WERI-Rb-1 (cell line): ENCODE measurements at regions not wholly inside any gene's neighbourhood (a gene's known extent, or its start where the extent isn't known, plus 50 kb on each side); places are given as distances from the start of the nearest gene placed in this dataset.

Experiments
- DNase-seq: peaks from one replicate; pipeline ENCODE4 v3.0.0-alpha.2; 2020
- H3K27ac ChIP-seq: fragments of 250-450 bp; sonication (Bioruptor Pico); 2 replicates; pipeline ENCODE4 v1.5.1; 2020; ENCODE audit warnings: mild to moderate bottlenecking, moderate library complexity
- H3K27me3 ChIP-seq: fragments of 250-450 bp; sonication (Bioruptor Pico); 2 replicates; pipeline ENCODE4 v1.5.1; 2021; ENCODE audit warnings: mild to moderate bottlenecking, low read depth, moderate library complexity; ENCODE audit not compliant: insufficient read depth, severe bottlenecking
- H3K36me3 ChIP-seq: fragments of 250-450 bp; sonication (Bioruptor Pico); 2 replicates; pipeline ENCODE4 v1.5.1; 2020; ENCODE audit warnings: mild to moderate bottlenecking, moderate library complexity
- H3K4me3 ChIP-seq: 2 replicates; pipeline ENCODE4 v1.5.1; 2011; ENCODE audit warnings: low read depth, mild to moderate bottlenecking, control low read depth, low read length
- H3K9me3 ChIP-seq: fragments of 250-450 bp; sonication (Bioruptor Pico); 2 replicates; pipeline ENCODE4 v1.5.1; 2021; ENCODE audit warnings: mild to moderate bottlenecking, moderate library complexity; ENCODE audit not compliant: severe bottlenecking
- CTCF ChIP-seq: IDR thresholded peaks from 2 replicates; pipeline ENCODE4 v1.5.1; 2011; ENCODE audit warnings: low read depth, mild to moderate bottlenecking, control low read depth, inconsistent platforms, low read length

DNA sequence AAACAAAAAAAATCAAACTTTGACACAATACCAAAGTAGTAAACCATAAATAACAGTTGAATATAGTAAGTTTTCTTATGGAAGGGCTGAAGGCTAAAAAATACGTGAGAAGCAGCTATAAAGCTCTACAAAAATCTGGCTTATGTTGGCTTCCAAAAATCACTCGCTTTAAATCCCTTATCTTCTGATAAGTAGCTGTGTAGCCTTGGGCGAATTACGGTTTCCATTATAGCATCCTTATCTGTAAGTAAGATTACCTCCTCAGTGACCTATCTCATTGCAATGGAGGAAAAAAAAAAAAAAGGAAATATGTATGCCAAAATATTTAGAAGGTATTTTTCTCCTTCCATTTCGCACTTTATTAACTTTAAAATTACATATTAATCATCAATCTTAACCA lies 348.6 kb downstream of the PLOD2 start:
- no peaks in the 10 kb centered on the region for H3K27me3 ChIP-seq
- TF ChIP-seq CTCF, result no peak
- H3K27ac ChIP-seq, result no peak overlapping the region
- H3K9me3 ChIP-seq, result no peaks in the 10 kb centered on the region
- no peak for DNase-seq
- H3K36me3 ChIP-seq, result no peaks in the 10 kb centered on the region
- no peak overlapping the region for H3K4me3 ChIP-seq

- Histone ChIP-seq H3K9me3 (no peaks in the 10 kb centered on the region), H3K36me3 (no peaks in the 10 kb centered on the region), H3K27me3 (no peaks in the 10 kb centered on the region), H3K27ac (no peak overlapping the region), H3K4me3 (no peak overlapping the region)
- no peak for TF ChIP-seq CTCF
- no peak for DNase-seq
Measured at GRCh38 chr3:145815707-145816413, 345.1 kb downstream of the PLOD2 start.

DNA sequence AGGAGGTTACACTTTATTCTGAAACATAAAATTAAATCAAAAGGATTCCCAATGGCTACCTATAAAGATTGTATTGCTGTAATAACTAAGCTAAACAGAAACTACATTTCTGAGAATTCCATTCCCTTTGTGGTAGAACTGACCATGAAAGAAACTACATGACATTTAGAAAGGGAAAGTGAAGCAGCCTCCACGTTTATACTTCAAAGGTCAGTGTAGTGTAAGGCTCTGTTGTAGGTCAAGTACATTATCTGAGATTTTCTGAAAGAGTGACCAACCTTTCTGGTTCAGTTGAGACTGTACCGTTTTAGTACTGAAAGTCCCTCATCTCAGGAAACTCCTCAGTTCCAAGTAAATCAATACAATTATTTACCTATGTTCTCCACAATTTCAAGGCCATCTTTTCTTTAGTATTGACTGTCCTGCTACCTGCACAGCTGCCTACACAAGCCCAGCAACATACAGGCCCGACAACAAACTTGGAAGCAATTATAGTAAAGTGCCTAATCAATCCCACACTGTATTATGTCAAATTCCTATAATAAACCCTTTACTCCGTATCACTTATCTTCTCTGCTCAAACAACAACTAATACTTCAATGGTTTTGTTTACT lies 343.0 kb downstream of the PLOD2 start:
- Histone ChIP-seq H3K27ac (no peak overlapping the region), H3K9me3 (no peaks in the 10 kb centered on the region), H3K36me3 (no peaks in the 10 kb centered on the region), H3K27me3 (no peaks in the 10 kb centered on the region), H3K4me3 (no peak overlapping the region)
- DNase-seq, result no peak
- no peak for TF ChIP-seq CTCF

- no peaks in the 10 kb centered on the region for H3K27me3 ChIP-seq
- no peak overlapping the region for H3K27ac ChIP-seq
- H3K4me3 ChIP-seq, result no peak overlapping the region
- no peaks in the 10 kb centered on the region for H3K9me3 ChIP-seq
- no peak for TF ChIP-seq CTCF
- H3K36me3 ChIP-seq, result no peaks in the 10 kb centered on the region
- no peak for DNase-seq
Measured at GRCh38 chr3:145820170-145820569, 340.8 kb downstream of the PLOD2 start.

GRCh38 chr3:145842294-145842902 lies 318.6 kb downstream of the PLOD2 start:
- Histone ChIP-seq H3K9me3 (no peaks in the 10 kb centered on the region), H3K27ac (no peak overlapping the region), H3K36me3 (no peaks in the 10 kb centered on the region), H3K4me3 (no peak overlapping the region), H3K27me3 (no peaks in the 10 kb centered on the region)
- no peak for TF ChIP-seq CTCF
- no peak for DNase-seq

GRCh38 chr3:145843561-145843960 lies 317.4 kb downstream of the PLOD2 start:
- H3K4me3 ChIP-seq, result no peak overlapping the region
- no peak for DNase-seq
- no peaks in the 10 kb centered on the region for H3K36me3 ChIP-seq
- H3K27ac ChIP-seq, result no peak overlapping the region
- H3K27me3 ChIP-seq, result no peaks in the 10 kb centered on the region
- no peak for TF ChIP-seq CTCF
- H3K9me3 ChIP-seq, result no peaks in the 10 kb centered on the region
